Suprapubic skin (tissue), 3 donors: ENCODE measurements at regions not wholly inside any gene's neighbourhood (a gene's known extent, or its start where the extent isn't known, plus 50 kb on each side); places are given as distances from the start of the nearest gene placed in this dataset.

Source experiments
- CTCF ChIP-seq, 2 donors: fragments of 200-600 bp in 1 of 2; fragments of 450-650 bp in 1 of 2; sonication (generic) in 1 of 2; IDR thresholded peaks; one replicate each; pipeline ENCODE4 v1.5.1; 2016 to 2019; ENCODE audit warnings: antibody characterized with exemption in 2 of 2, mild to moderate bottlenecking in 1 of 2, moderate library complexity in 1 of 2
- EP300 ChIP-seq: sonication (generic); formaldehyde crosslinking; IDR thresholded peaks from one replicate; pipeline ENCODE4 v1.6.1; 2017; ENCODE audit warnings: antibody characterized with exemption
- POLR2A ChIP-seq, 2 donors: fragments of 450-650 bp; IDR thresholded peaks; one replicate each; pipeline ENCODE4 v1.6.1; 2017; ENCODE audit warnings: antibody characterized with exemption in 2 of 2, mild to moderate bottlenecking in 2 of 2, moderate library complexity in 2 of 2

GRCh38 chr19:31502536-31503170, 153.4 kb upstream of the TSHZ3 start:
- no peak for TF ChIP-seq CTCF (IDR thresholded peaks at IDR 0.05)
- no peak for TF ChIP-seq POLR2A (IDR thresholded peaks at IDR 0.05)
- no peak for TF ChIP-seq EP300
